A549 (cell line): ENCODE measurements at regions not wholly inside any gene's neighbourhood (a gene's known extent, or its start where the extent isn't known, plus 50 kb on each side); places are given as distances from the start of the nearest gene placed in this dataset.
A peak's percentile ranks its signal among the peaks of the same experiment; 100 is the strongest.

Experiments used
- ATAC-seq, 2 experiments: fragments of 200-7000 bp in 1 of 2; fragments of >200 bp in 1 of 2; cut with Nextera tagmentation in 1 of 2; cut with Tn5 transposase in 1 of 2; 3 replicates each; pipeline versions ENCODE4 v1.8.0 to v1.9.1; 2018 to 2020; ENCODE audit warnings: mild to moderate bottlenecking in 1 of 2, moderate library complexity in 1 of 2
- CTCF ChIA-PET: fragments of 300-600 bp; sonication (Branson Sonifier 250); formaldehyde crosslinking; extraction: SDS; loops from one replicate; lab custom pipeline; 2021; ENCODE audit warnings: antibody characterized with exemption, inconsistent platforms; lab: Yijun Ruan, JAX
- POLR2A ChIA-PET: fragments of 350-600 bp; formaldehyde crosslinking; extraction: SDS; loops from one replicate; lab custom pipeline; 2021; ENCODE audit warnings: antibody characterized with exemption, inconsistent platforms; lab: Yijun Ruan, JAX
- DNase-seq, 2 experiments: peaks; one replicate each; pipeline versions ENCODE4 v3.0.0 to v3.0.0-alpha.2; 2011 to 2016; ENCODE audit warnings: low read depth in 1 of 2, low spot score in 1 of 2
- FAIRE-seq: peaks from 2 replicates; lab custom pipeline; 2011; peaks lifted over from hg19 to GRCh38; lab: Jason Lieb, UNC
- H3K27ac ChIP-seq, 2 experiments: fragments of >200 bp; sonication (Bioruptor Twin); formaldehyde crosslinking; 3 replicates each; pipeline ENCODE4 v1.5.1; 2016 to 2017
- H3K4me1 ChIP-seq: fragments of >200 bp; sonication (Bioruptor Twin); formaldehyde crosslinking; 3 replicates; pipeline ENCODE4 v1.6.1; 2016
- H3K4me2 ChIP-seq: fragments of >200 bp; sonication (Bioruptor Twin); formaldehyde crosslinking; 3 replicates; pipeline ENCODE4 v1.6.1; 2016
- H3K4me3 ChIP-seq: fragments of >200 bp; sonication (Bioruptor Twin); formaldehyde crosslinking; 3 replicates; pipeline ENCODE4 v1.5.1; 2016
- H3K9me3 ChIP-seq: fragments of >200 bp; sonication (Bioruptor Twin); formaldehyde crosslinking; 3 replicates; pipeline ENCODE4 v1.6.1; 2016
- BHLHE40 ChIP-seq: IDR thresholded peaks from 2 replicates; pipeline ENCODE4 v1.6.1; 2012; ENCODE audit warnings: low read depth, low read length, inconsistent platforms
- CBX8 ChIP-seq: fragments of 200-600 bp; sonication (generic); IDR thresholded peaks from 2 replicates; pipeline ENCODE4 v1.6.1; 2016
- CEBPB ChIP-seq, 2 experiments: fragments of >200 bp in 1 of 2; sonication (Bioruptor Twin) in 1 of 2; formaldehyde crosslinking in 1 of 2; IDR thresholded peaks; 2 replicates each; pipeline ENCODE4 v1.6.1; 2012 to 2016
- EP300 ChIP-seq, 2 experiments: fragments of >200 bp; sonication (Bioruptor Twin); formaldehyde crosslinking; IDR thresholded peaks; 2 replicates in 1 of 2; 3 replicates in 1 of 2; pipeline ENCODE4 v1.6.1; 2016 to 2017
- ESRRA ChIP-seq: fragments of 150-350 bp; IDR thresholded peaks from 2 replicates; pipeline ENCODE4 v1.6.1; 2014; ENCODE audit warnings: mild to moderate bottlenecking, low read length, borderline replicate concordance
- FOSB ChIP-seq: fragments of 250-450 bp; sonication (Bioruptor Pico); IDR thresholded peaks from 2 replicates; pipeline ENCODE4 v1.5.0; 2020; ENCODE audit warnings: mild to moderate bottlenecking, moderate library complexity
- FOSL2 ChIP-seq, 2 experiments: fragments of 450-650 bp in 1 of 2; fragments of >200 bp in 1 of 2; sonication (Bioruptor Twin) in 1 of 2; formaldehyde crosslinking; IDR thresholded peaks; 2 replicates each; pipeline versions ENCODE4 v1.5.0 to v1.6.1; 2016 to 2020; ENCODE audit warnings: mild to moderate bottlenecking in 1 of 2, moderate library complexity in 1 of 2
- HEYL ChIP-seq: fragments of 250-450 bp; sonication (Bioruptor Pico); IDR thresholded peaks from 2 replicates; pipeline ENCODE4 v1.8.0; 2021; ENCODE audit warnings: mild to moderate bottlenecking, moderate library complexity
- HOXA7 ChIP-seq: fragments of 250-450 bp; sonication (Bioruptor Pico); IDR thresholded peaks from 2 replicates; pipeline ENCODE4 v1.5.0; 2020; ENCODE audit warnings: mild to moderate bottlenecking, moderate library complexity
- HOXB13 ChIP-seq: fragments of 250-450 bp; sonication (Bioruptor Pico); IDR thresholded peaks from 2 replicates; pipeline ENCODE4 v1.5.0; 2020; ENCODE audit warnings: low read depth, mild to moderate bottlenecking, moderate library complexity
- HOXB5 ChIP-seq: fragments of 250-450 bp; sonication (Bioruptor Pico); IDR thresholded peaks from 2 replicates; pipeline ENCODE4 v1.5.0; 2020; ENCODE audit warnings: mild to moderate bottlenecking, moderate library complexity
- JUNB ChIP-seq: fragments of >200 bp; sonication (Bioruptor Twin); formaldehyde crosslinking; IDR thresholded peaks from 2 replicates; pipeline ENCODE4 v1.6.1; 2016
- MAFK ChIP-seq: fragments of 450-650 bp; IDR thresholded peaks from 2 replicates; pipeline ENCODE4 v1.6.1; 2014; ENCODE audit not compliant: partially characterized antibody
- NFE2L2 ChIP-seq: fragments of 150-350 bp; conservative IDR thresholded peaks from 2 replicates; pipeline ENCODE4 v1.6.1; 2014; ENCODE audit warnings: low read length
- NPAS2 ChIP-seq: fragments of 250-450 bp; sonication (Bioruptor Pico); IDR thresholded peaks from 2 replicates; pipeline ENCODE4 v1.8.0; 2022; ENCODE audit warnings: mild to moderate bottlenecking, moderate library complexity, borderline replicate concordance
- PHF8 ChIP-seq: fragments of 200-600 bp; sonication (generic); IDR thresholded peaks from 2 replicates; pipeline ENCODE4 v1.6.1; 2016; ENCODE audit warnings: low read depth, mild to moderate bottlenecking, antibody characterized with exemption, moderate library complexity, borderline replicate concordance
- POLR2A ChIP-seq: IDR thresholded peaks from 2 replicates; pipeline ENCODE4 v1.6.1; 2012; ENCODE audit warnings: mild to moderate bottlenecking, low read length
- POLR2AphosphoS2 ChIP-seq: conservative IDR thresholded peaks from 2 replicates; pipeline ENCODE4 v1.6.1; 2012; ENCODE audit warnings: low read length, improper control_type of control experiment, inconsistent platforms
- RARB ChIP-seq: fragments of 250-450 bp; sonication (Bioruptor Pico); IDR thresholded peaks from 2 replicates; pipeline ENCODE4 v1.8.0; 2021; ENCODE audit warnings: mild to moderate bottlenecking, moderate library complexity
- RCOR1 ChIP-seq: fragments of 150-350 bp; IDR thresholded peaks from 2 replicates; pipeline ENCODE4 v1.6.1; 2014; ENCODE audit warnings: antibody characterized with exemption, low read length, low read depth
- RFX5 ChIP-seq: fragments of 450-650 bp; IDR thresholded peaks from 2 replicates; pipeline ENCODE4 v1.7.1; 2014; ENCODE audit warnings: antibody characterized with exemption, mild to moderate bottlenecking, moderate library complexity
- TFCP2L1 ChIP-seq: fragments of 250-450 bp; sonication (Bioruptor Pico); IDR thresholded peaks from 2 replicates; pipeline ENCODE4 v1.5.0; 2021; ENCODE audit warnings: mild to moderate bottlenecking
- ZFP36 ChIP-seq: fragments of 450-650 bp; IDR thresholded peaks from 2 replicates; pipeline ENCODE4 v1.6.1; 2014; ENCODE audit warnings: borderline replicate concordance; ENCODE audit not compliant: partially characterized antibody
- ZSCAN20 ChIP-seq: fragments of 250-450 bp; sonication (Bioruptor Pico); IDR thresholded peaks from 2 replicates; pipeline ENCODE4 v1.8.0; 2022; ENCODE audit warnings: mild to moderate bottlenecking, moderate library complexity
- WGBS: methylation state at CpG from one replicate; pipeline ENCODE4 v1.1.6; 2017; ENCODE audit errors: missing lambda C conversion rate; 5-methylcytosine and 5-hydroxymethylcytosine counted together
- TF ChIP-seq, protein P1 (sequence below): fragments of >200 bp; sonication (Bioruptor Twin); formaldehyde crosslinking; IDR thresholded peaks from 3 replicates; pipeline ENCODE4 v1.5.1; 2016
- TF ChIP-seq, protein P2 (sequence below): fragments of 250-450 bp; sonication (Bioruptor Pico); IDR thresholded peaks from 2 replicates; pipeline ENCODE4 v1.5.0; 2021; ENCODE audit warnings: mild to moderate bottlenecking, moderate library complexity, borderline replicate concordance
- TF ChIP-seq, protein P3 (sequence below): fragments of 450-650 bp; IDR thresholded peaks from 2 replicates; pipeline ENCODE4 v1.6.1; 2014; ENCODE audit warnings: antibody characterized with exemption
- TF ChIP-seq, protein P4 (sequence below): fragments of 250-450 bp; sonication (Bioruptor Pico); IDR thresholded peaks from 2 replicates; pipeline ENCODE4 v1.5.0; 2020; ENCODE audit warnings: low read depth, mild to moderate bottlenecking, moderate library complexity
- TF ChIP-seq, protein P5 (sequence below): fragments of 150-350 bp; IDR thresholded peaks from 2 replicates; pipeline ENCODE4 v1.6.1; 2014; ENCODE audit warnings: low read depth, mild to moderate bottlenecking, low read length

DNA sequence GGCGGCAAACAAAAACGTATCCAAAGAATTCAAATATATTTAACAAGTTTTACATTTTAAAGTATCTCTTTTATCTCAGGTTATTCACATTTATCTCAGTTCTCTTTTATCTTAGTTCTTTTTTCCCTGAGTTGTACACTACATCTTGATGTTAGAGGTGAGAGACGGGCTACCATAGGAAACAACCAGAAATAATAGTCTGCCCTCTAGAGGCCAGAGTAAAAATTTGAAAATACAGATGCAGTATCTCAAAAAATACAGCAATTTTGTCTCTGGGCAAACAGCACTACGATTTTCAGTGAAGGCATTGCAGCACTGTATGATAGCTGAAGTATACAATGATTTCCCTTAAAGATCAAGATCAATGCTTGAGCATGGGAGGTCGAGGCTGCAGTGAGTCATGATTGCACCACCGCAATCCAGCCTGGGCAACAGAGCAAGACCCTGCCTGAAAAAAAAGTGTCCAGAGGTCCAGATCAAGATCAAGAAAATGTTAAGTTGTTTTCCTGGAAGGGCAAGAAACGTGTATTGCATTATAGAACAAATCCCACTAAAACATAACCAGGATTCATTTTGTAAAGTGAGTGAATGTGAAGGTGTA is 82.6 kb upstream of the ATP11B start:
- Histone ChIP-seq H3K4me1 (no peaks in the 10 kb centered on the region), H3K9me3 (no peaks in the 10 kb centered on the region), H3K4me2 (no peak overlapping the region)
- CTCF ChIA-PET: interaction anchor here (0.7 to 1.7 kb wide), 3 partner anchors 14 to 146 kb away, joined by 3 to 6 read pairs (median 3); no protein-coding TSS in a partner anchor
- 39% methylated on average over 7 of the region's 7 CpGs for WGBS
- TF ChIP-seq, protein P1, sequence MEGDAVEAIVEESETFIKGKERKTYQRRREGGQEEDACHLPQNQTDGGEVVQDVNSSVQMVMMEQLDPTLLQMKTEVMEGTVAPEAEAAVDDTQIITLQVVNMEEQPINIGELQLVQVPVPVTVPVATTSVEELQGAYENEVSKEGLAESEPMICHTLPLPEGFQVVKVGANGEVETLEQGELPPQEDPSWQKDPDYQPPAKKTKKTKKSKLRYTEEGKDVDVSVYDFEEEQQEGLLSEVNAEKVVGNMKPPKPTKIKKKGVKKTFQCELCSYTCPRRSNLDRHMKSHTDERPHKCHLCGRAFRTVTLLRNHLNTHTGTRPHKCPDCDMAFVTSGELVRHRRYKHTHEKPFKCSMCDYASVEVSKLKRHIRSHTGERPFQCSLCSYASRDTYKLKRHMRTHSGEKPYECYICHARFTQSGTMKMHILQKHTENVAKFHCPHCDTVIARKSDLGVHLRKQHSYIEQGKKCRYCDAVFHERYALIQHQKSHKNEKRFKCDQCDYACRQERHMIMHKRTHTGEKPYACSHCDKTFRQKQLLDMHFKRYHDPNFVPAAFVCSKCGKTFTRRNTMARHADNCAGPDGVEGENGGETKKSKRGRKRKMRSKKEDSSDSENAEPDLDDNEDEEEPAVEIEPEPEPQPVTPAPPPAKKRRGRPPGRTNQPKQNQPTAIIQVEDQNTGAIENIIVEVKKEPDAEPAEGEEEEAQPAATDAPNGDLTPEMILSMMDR: peak; percentile 46
- no peak for TF ChIP-seq BHLHE40
- TF ChIP-seq, protein P2, sequence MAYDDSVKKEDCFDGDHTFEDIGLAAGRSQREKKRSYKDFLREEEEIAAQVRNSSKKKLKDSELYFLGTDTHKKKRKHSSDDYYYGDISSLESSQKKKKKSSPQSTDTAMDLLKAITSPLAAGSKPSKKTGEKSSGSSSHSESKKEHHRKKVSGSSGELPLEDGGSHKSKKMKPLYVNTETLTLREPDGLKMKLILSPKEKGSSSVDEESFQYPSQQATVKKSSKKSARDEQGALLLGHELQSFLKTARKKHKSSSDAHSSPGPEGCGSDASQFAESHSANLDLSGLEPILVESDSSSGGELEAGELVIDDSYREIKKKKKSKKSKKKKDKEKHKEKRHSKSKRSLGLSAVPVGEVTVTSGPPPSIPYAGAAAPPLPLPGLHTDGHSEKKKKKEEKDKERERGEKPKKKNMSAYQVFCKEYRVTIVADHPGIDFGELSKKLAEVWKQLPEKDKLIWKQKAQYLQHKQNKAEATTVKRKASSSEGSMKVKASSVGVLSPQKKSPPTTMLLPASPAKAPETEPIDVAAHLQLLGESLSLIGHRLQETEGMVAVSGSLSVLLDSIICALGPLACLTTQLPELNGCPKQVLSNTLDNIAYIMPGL (CRISPR knock-in tag): no peak
- TF ChIP-seq, all 56 proteins: peak for 1
- POLR2A ChIA-PET: no interaction called here
- DNase-seq (peak in 1 of 2 experiments; percentile 36), FAIRE-seq (no peak), ATAC-seq (peak; percentile 62 to 83; a peak in 4 of 6 replicates)
- no peak overlapping the region for H3K27ac ChIP-seq
- no peak overlapping the region for H3K4me3 ChIP-seq

DNA sequence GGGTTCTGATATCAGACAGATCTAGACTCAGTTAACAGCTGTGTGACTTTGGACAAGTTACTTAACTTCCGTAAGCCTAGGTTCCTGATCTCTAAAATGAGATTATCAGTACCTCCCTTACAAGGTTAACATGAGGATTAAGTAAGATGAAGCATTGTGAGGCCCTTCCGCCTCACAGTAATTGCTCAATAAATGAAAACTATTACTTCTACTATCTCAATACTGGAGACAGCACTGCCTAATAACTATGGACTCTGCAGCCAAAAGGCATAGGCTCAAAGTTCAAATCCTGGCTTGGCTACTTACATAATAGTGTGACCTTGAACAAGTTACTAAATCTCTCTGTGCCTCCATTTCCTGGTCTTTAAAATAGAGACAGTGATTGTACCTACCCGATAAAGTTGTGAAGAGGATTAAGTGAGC is 82.0 kb upstream of the ATP11B start:
- CTCF ChIA-PET: interaction anchor here (1.3 to 1.7 kb wide), 2 partner anchors 34 to 146 kb away, joined by 3 to 6 read pairs; no protein-coding TSS in a partner anchor

DNA sequence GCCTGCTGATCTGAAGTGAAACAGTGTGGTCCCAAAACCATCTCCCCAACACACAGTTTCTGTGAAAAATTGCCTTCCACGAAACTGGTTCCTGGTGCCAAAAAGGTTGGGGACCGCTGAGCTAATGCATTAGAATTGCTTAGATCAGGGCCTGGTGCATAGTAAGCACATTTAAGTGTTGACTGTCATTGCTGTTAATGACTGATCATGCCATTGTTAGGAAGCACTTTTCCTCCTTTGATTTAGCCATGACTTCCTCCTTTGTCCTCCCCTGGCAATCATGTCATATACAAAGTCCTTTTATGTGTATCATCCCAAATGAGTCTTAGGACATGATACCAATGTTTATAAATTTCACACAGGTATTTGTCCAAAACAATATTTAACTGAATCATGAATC is 81.5 kb upstream of the ATP11B start:
- no peak for FAIRE-seq
- H3K4me1 ChIP-seq: no peaks in the 10 kb centered on the region
- H3K4me2 ChIP-seq: no peak overlapping the region
- H3K27ac ChIP-seq: no peak overlapping the region
- ChIA-PET POLR2A (no interaction called here), CTCF (no interaction called here)
- ATAC-seq: no peak
- no peak overlapping the region for H3K4me3 ChIP-seq
- WGBS: 73% methylated on average over 2 of the region's 2 CpGs
- no peaks in the 10 kb centered on the region for H3K9me3 ChIP-seq
- no peak for DNase-seq
- TF ChIP-seq NPAS2 (CRISPR knock-in tag) (no peak), MAFK (no peak), PHF8 (no peak), ZFP36 (no peak), CEBPB (IDR thresholded peaks at IDR 0.05) (no peak), POLR2A (no peak), FOSL2 (IDR thresholded peaks at IDR 0.05) (no peak), FOSL2 (CRISPR knock-in tag; IDR thresholded peaks at IDR 0.05) (no peak), FOSB (no peak), HOXA7 (no peak), RARB (no peak)
- TF ChIP-seq, protein P3, sequence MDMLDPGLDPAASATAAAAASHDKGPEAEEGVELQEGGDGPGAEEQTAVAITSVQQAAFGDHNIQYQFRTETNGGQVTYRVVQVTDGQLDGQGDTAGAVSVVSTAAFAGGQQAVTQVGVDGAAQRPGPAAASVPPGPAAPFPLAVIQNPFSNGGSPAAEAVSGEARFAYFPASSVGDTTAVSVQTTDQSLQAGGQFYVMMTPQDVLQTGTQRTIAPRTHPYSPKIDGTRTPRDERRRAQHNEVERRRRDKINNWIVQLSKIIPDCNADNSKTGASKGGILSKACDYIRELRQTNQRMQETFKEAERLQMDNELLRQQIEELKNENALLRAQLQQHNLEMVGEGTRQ: no peak
- TF ChIP-seq, protein P4, sequence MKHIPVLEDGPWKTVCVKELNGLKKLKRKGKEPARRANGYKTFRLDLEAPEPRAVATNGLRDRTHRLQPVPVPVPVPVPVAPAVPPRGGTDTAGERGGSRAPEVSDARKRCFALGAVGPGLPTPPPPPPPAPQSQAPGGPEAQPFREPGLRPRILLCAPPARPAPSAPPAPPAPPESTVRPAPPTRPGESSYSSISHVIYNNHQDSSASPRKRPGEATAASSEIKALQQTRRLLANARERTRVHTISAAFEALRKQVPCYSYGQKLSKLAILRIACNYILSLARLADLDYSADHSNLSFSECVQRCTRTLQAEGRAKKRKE: no peak

More for the DNA sequence above, 82.0 kb upstream of the ATP11B start:
- Histone ChIP-seq H3K4me2 (no peak overlapping the region), H3K9me3 (no peaks in the 10 kb centered on the region), H3K4me3 (no peak overlapping the region), H3K4me1 (no peaks in the 10 kb centered on the region), H3K27ac (no peak overlapping the region)
- TF ChIP-seq CBX8: no peak
- TF ChIP-seq, protein P5, sequence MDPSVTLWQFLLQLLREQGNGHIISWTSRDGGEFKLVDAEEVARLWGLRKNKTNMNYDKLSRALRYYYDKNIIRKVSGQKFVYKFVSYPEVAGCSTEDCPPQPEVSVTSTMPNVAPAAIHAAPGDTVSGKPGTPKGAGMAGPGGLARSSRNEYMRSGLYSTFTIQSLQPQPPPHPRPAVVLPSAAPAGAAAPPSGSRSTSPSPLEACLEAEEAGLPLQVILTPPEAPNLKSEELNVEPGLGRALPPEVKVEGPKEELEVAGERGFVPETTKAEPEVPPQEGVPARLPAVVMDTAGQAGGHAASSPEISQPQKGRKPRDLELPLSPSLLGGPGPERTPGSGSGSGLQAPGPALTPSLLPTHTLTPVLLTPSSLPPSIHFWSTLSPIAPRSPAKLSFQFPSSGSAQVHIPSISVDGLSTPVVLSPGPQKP: no peak
- TF ChIP-seq ZSCAN20: no peak
- TF ChIP-seq HOXA7: no peak
- TF ChIP-seq HEYL (CRISPR knock-in tag): no peak
- TF ChIP-seq, protein P1: no peak
- TF ChIP-seq JUNB: no peak
- TF ChIP-seq ESRRA: no peak
- no peak for TF ChIP-seq ZFP36
- no peak for TF ChIP-seq RCOR1
- no peak for TF ChIP-seq HOXB5 (CRISPR knock-in tag)
- TF ChIP-seq CEBPB (IDR thresholded peaks at IDR 0.05): no peak
- TF ChIP-seq TFCP2L1 (CRISPR knock-in tag): no peak
- TF ChIP-seq NPAS2 (CRISPR knock-in tag): no peak
- no peak for TF ChIP-seq POLR2AphosphoS2
- no peak for TF ChIP-seq EP300 (IDR thresholded peaks at IDR 0.05)
- no peak for TF ChIP-seq RFX5
- no peak for TF ChIP-seq HOXB13 (CRISPR knock-in tag)
- TF ChIP-seq NFE2L2: no peak
- no peak for DNase-seq
- FAIRE-seq: no peak
- POLR2A ChIA-PET: no interaction called here
- 72% methylated on average over 3 of the region's 3 CpGs for WGBS
- ATAC-seq: no peak
